CD4-positive, alpha-beta T cell (primary cell): ENCODE measurements at regions not wholly inside any gene's neighbourhood (a gene's known extent, or its start where the extent isn't known, plus 50 kb on each side); places are given as distances from the start of the nearest gene placed in this dataset.

Experiments
- ATAC-seq: fragments of 200-7000 bp; cut with Tn5 transposase; one replicate; pipeline ENCODE4 v1.10.0; 2022; ENCODE audit warnings: mild to moderate bottlenecking; ENCODE audit not compliant: poor library complexity
- CTCF ChIA-PET: fragments of 350-600 bp; sonication (Branson Sonifier 250); formaldehyde crosslinking; loops from one replicate; lab custom pipeline; 2021; ENCODE audit warnings: antibody characterized with exemption, inconsistent platforms; lab: Charles Lee
- POLR2A ChIA-PET: fragments of 350-600 bp; sonication (Branson Sonifier 250); formaldehyde crosslinking; loops from one replicate; lab custom pipeline; 2021; ENCODE audit warnings: antibody characterized with exemption, inconsistent platforms; lab: Charles Lee
- DNase-seq, 14 experiments: peaks; one replicate each; pipeline ENCODE4 v3.0.0-alpha.2; 2013 to 2020; ENCODE audit warnings: mixed read lengths in 2 of 14
- H3K27ac ChIP-seq, 2 donors: one replicate each; pipeline versions ENCODE4 v1.5.1 to v1.7.0; 2013; ENCODE audit warnings: low read length in 2 of 2, low read depth in 1 of 2, mild to moderate bottlenecking in 1 of 2
- H3K27me3 ChIP-seq, 2 experiments: 1 replicate in 1 of 2; 2 replicates in 1 of 2; pipeline versions ENCODE4 v1.6.1 to v1.7.0; 2013; ENCODE audit warnings: low read length in 2 of 2, control low read depth in 1 of 2, mild to moderate bottlenecking in 1 of 2, moderate library complexity in 1 of 2; ENCODE audit not compliant: insufficient read depth in 2 of 2, control insufficient read depth in 1 of 2
- H3K36me3 ChIP-seq: one replicate; pipeline ENCODE4 v1.6.1; 2013; ENCODE audit warnings: low read length, control low read depth; ENCODE audit not compliant: insufficient read depth
- H3K4me1 ChIP-seq: one replicate; pipeline ENCODE4 v1.6.1; 2013; ENCODE audit warnings: low read length, control low read depth; ENCODE audit not compliant: insufficient read depth
- H3K4me3 ChIP-seq: one replicate; pipeline ENCODE4 v1.5.1; 2013; ENCODE audit warnings: mild to moderate bottlenecking, low read length, moderate library complexity
- H3K9me3 ChIP-seq, 2 experiments: 1 replicate in 1 of 2; 2 replicates in 1 of 2; pipeline versions ENCODE4 v1.6.1 to v1.7.0; 2013; ENCODE audit warnings: low read length in 2 of 2, mild to moderate bottlenecking in 2 of 2, control low read depth in 1 of 2, moderate library complexity in 1 of 2; ENCODE audit not compliant: control insufficient read depth in 1 of 2, insufficient read depth in 1 of 2
- H3K27ac Mint-ChIP-seq: one replicate; pipeline ENCODE4 v1.8.0; 2020; ENCODE audit warnings: mixed read lengths
- H3K27me3 Mint-ChIP-seq: one replicate; pipeline ENCODE4 v1.8.0; 2021; ENCODE audit warnings: mixed read lengths
- H3K36me3 Mint-ChIP-seq: one replicate; pipeline ENCODE4 v1.8.0; 2021; ENCODE audit warnings: low read depth, mixed read lengths
- H3K4me1 Mint-ChIP-seq: one replicate; pipeline ENCODE4 v1.8.0; 2021; ENCODE audit warnings: low read depth, mixed read lengths
- H3K4me3 Mint-ChIP-seq: one replicate; pipeline ENCODE4 v1.8.0; 2020; ENCODE audit warnings: mild to moderate bottlenecking, mixed read lengths
- H3K9me3 Mint-ChIP-seq: one replicate; pipeline ENCODE4 v1.8.0; 2020; ENCODE audit warnings: mixed read lengths
- CTCF ChIP-seq: fragments of 200-600 bp; IDR thresholded peaks from one replicate; pipeline ENCODE4 v1.8.0; 2022; ENCODE audit warnings: antibody characterized with exemption, mild to moderate bottlenecking
- intact Hi-C, 2 experiments: fragments of 100-400 bp; cut with DNase I in 1 of 2; cut with micrococcal nuclease in 1 of 2; formaldehyde crosslinking; loops; one replicate each; pipeline versions ENCODE4 v1.15.1 to v1.9.0; 2023 to 2025; cut with DNase I, micrococcal nuclease

DNA sequence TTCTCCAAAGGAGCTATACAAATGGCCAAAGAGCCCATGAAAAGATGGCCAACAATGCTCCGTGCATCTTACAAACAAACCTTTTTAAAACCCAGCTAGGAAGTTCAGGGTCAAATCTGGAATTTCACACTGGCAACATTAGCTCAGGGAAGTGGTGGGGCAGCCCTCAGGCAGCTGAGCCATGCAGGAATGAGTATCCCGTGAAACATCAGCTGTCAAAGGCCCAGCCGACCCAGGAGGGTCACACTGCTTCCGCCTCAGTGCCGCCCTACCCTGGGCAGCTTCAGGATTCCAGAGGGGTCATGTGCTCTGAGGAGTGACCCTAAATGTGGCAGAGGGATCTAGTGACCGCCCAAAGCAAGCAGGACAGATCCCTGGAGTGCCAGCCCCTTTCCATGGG, 73.4 kb downstream of the LINC01488 start:
- peaks cover 26% of the 10 kb centered on the region for H3K4me1 Mint-ChIP-seq
- peaks cover 6 to 12% of the 10 kb centered on the region in 2 experiments for H3K9me3 ChIP-seq
- no peak overlapping the region for H3K4me3 ChIP-seq
- H3K36me3 Mint-ChIP-seq, result no peaks in the 10 kb centered on the region
- no peak overlapping the region for H3K27ac ChIP-seq
- intact Hi-C loops, result no loop called here
- H3K36me3 ChIP-seq, result no peaks in the 10 kb centered on the region
- peaks cover 28% of the 10 kb centered on the region for H3K4me1 ChIP-seq
- DNase-seq (no peak), ATAC-seq (no peak)
- peaks cover 5% of the 10 kb centered on the region for H3K9me3 Mint-ChIP-seq
- peaks cover 4% of the 10 kb centered on the region for H3K27me3 Mint-ChIP-seq
- CTCF ChIA-PET, result no interaction called here
- no peaks in the 10 kb centered on the region for H3K27me3 ChIP-seq
- TF ChIP-seq CTCF, result no peak
- no peak overlapping the region for H3K27ac Mint-ChIP-seq
- H3K4me3 Mint-ChIP-seq, result no peak overlapping the region
- POLR2A ChIA-PET, result no interaction called here

DNA sequence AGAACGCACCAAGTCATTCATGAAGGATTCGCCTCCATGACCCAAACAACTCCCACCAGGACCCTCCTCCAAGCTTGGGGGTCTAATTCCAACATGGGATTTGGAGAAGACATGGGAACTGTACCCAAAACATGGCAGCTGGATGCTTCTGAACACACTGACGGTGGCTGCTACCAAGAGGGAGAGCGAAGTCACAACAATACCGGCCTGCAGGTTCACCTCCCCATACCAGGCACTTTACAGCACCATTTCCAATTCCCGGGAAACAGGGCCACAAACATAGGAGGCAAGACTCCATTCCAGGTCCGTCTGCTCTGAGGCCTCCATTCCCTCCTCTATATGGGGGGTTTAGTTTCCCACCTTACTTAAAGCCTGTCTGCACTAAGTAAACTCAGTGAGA, 75.8 kb downstream of the LINC01488 start:
- no peak overlapping the region for H3K4me3 Mint-ChIP-seq
- no peaks in the 10 kb centered on the region for H3K27me3 ChIP-seq
- no peak overlapping the region for H3K27ac Mint-ChIP-seq
- intact Hi-C loops, result no loop called here
- H3K36me3 Mint-ChIP-seq, result no peaks in the 10 kb centered on the region
- H3K36me3 ChIP-seq, result no peaks in the 10 kb centered on the region
- H3K4me3 ChIP-seq, result no peak overlapping the region
- H3K9me3 Mint-ChIP-seq, result no peaks in the 10 kb centered on the region
- POLR2A ChIA-PET, result interaction anchor here (0.5 kb wide), 1 partner anchor 131 kb away, joined by 3 read pairs; no protein-coding TSS in a partner anchor
- peaks cover 31% of the 10 kb centered on the region for H3K4me1 Mint-ChIP-seq
- peaks cover 28% of the 10 kb centered on the region for H3K4me1 ChIP-seq
- CTCF ChIA-PET, result no interaction called here
- H3K9me3 ChIP-seq, result no peaks in the 10 kb centered on the region
- ATAC-seq (no peak), DNase-seq (no peak)
- no peak overlapping the region for H3K27ac ChIP-seq
- peaks cover 12% of the 10 kb centered on the region for H3K27me3 Mint-ChIP-seq
- no peak for TF ChIP-seq CTCF

DNA sequence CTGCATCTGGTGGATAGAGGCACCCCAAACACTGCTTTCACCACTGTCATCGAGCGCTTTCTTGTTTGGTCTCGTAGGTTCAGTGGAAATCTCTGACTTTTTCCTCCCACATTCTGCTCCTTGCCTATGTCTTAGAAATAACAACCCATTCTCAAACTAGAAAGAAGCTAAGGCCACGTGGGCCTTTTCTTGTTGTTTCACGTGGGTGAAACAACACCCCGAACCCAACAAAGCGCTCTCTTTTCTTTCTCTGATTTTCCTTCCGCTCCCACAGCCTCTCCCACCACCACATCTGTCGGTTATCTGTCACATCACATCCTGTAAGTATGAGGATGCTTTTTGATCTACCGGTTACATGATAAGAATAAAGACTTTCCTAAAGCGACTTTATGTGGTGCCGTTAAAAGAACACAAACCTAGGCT, 77.1 kb downstream of the LINC01488 start:
- H3K27me3 ChIP-seq, result no peaks in the 10 kb centered on the region
- no peak overlapping the region for H3K4me3 ChIP-seq
- no peak for TF ChIP-seq CTCF
- peaks cover 28% of the 10 kb centered on the region for H3K4me1 ChIP-seq
- DNase-seq (peak in 10 of 14 experiments; percentile 15 to 78 (median 28)), ATAC-seq (peak; percentile 76)
- H3K4me1 Mint-ChIP-seq, result peaks cover 31% of the 10 kb centered on the region
- H3K9me3 ChIP-seq, result peaks cover 0 to 2% of the 10 kb centered on the region in 2 experiments
- CTCF ChIA-PET, result no interaction called here
- H3K4me3 Mint-ChIP-seq, result peak overlapping the region; percentile 28
- no peaks in the 10 kb centered on the region for H3K36me3 Mint-ChIP-seq
- H3K9me3 Mint-ChIP-seq, result no peaks in the 10 kb centered on the region
- no peak overlapping the region for H3K27ac ChIP-seq
- no peaks in the 10 kb centered on the region for H3K36me3 ChIP-seq
- POLR2A ChIA-PET, result no interaction called here
- intact Hi-C loops, result no loop called here
- H3K27ac Mint-ChIP-seq, result no peak overlapping the region
- peaks cover 12% of the 10 kb centered on the region for H3K27me3 Mint-ChIP-seq
